H9 (cell line): ENCODE measurements at regions not wholly inside any gene's neighbourhood (a gene's known extent, or its start where the extent isn't known, plus 50 kb on each side); places are given as distances from the start of the nearest gene placed in this dataset.

Experiments
- DNase-seq: peaks from one replicate; pipeline ENCODE4 v3.0.0-alpha.2; 2017
- H2AFZ ChIP-seq: one replicate; pipeline ENCODE4 v1.6.1; 2013; ENCODE audit warnings: mild to moderate bottlenecking, low read length, control low read depth, moderate library complexity
- H2AK5ac ChIP-seq: 2 replicates; pipeline ENCODE4 v1.6.1; 2013; ENCODE audit warnings: low read length, control low read depth, mixed read lengths; ENCODE audit not compliant: insufficient read length
- H2BK120ac ChIP-seq: one replicate; pipeline ENCODE4 v1.6.1; 2013; ENCODE audit warnings: low read depth, mild to moderate bottlenecking, low read length, control low read depth, inconsistent platforms; ENCODE audit not compliant: poor library complexity, severe bottlenecking
- H2BK12ac ChIP-seq: 2 replicates; pipeline ENCODE4 v1.6.1; 2013; ENCODE audit warnings: low read length, control low read depth, mixed read lengths, low read depth; ENCODE audit not compliant: insufficient read length
- H2BK15ac ChIP-seq: 2 replicates; pipeline ENCODE4 v1.6.1; 2013; ENCODE audit warnings: low read depth, low read length, control low read depth
- H2BK20ac ChIP-seq: one replicate; pipeline ENCODE4 v1.6.1; 2013; ENCODE audit warnings: low read depth, mild to moderate bottlenecking, low read length, control low read depth, inconsistent platforms; ENCODE audit not compliant: poor library complexity, severe bottlenecking
- H2BK5ac ChIP-seq: 2 replicates; pipeline ENCODE4 v1.6.1; 2013; ENCODE audit warnings: low read length, control low read depth, mixed read lengths; ENCODE audit not compliant: insufficient read length
- H3K14ac ChIP-seq: 2 replicates; pipeline ENCODE4 v1.6.1; 2013; ENCODE audit warnings: low read length, control low read depth; ENCODE audit not compliant: insufficient read depth
- H3K18ac ChIP-seq: 2 replicates; pipeline ENCODE4 v1.6.1; 2013; ENCODE audit warnings: low read depth, mild to moderate bottlenecking, mixed read lengths, low read length, control low read depth; ENCODE audit not compliant: insufficient read length
- H3K23ac ChIP-seq: 2 replicates; pipeline ENCODE4 v1.6.1; 2013; ENCODE audit warnings: low read length, control low read depth, mixed read lengths, low read depth; ENCODE audit not compliant: insufficient read length
- H3K23me2 ChIP-seq: 2 replicates; pipeline ENCODE4 v1.6.1; 2013; ENCODE audit warnings: low read depth, mild to moderate bottlenecking, mixed read lengths, low read length, control low read depth; ENCODE audit not compliant: insufficient read length, poor library complexity, severe bottlenecking
- H3K27ac ChIP-seq: 2 replicates; pipeline ENCODE4 v1.5.1; 2013; ENCODE audit warnings: low read length, control low read depth, mixed read lengths, low read depth; ENCODE audit not compliant: insufficient read length
- H3K27me3 ChIP-seq: 2 replicates; pipeline ENCODE4 v1.6.1; 2013; ENCODE audit warnings: low read length, control low read depth, inconsistent platforms; ENCODE audit not compliant: insufficient read depth
- H3K4ac ChIP-seq: 2 replicates; pipeline ENCODE4 v1.6.1; 2013; ENCODE audit warnings: low read depth, mild to moderate bottlenecking, control low read depth, inconsistent platforms, low read length, moderate library complexity
- H3K4me1 ChIP-seq: 2 replicates; pipeline ENCODE4 v1.6.1; 2013; ENCODE audit warnings: low read length, control low read depth, inconsistent platforms; ENCODE audit not compliant: insufficient read depth
- H3K4me2 ChIP-seq: 2 replicates; pipeline ENCODE4 v1.6.1; 2013; ENCODE audit warnings: low read length, control low read depth, mixed read lengths; ENCODE audit not compliant: insufficient read length, insufficient read depth
- H3K56ac ChIP-seq: 2 replicates; pipeline ENCODE4 v1.6.1; 2013; ENCODE audit warnings: low read depth, mild to moderate bottlenecking, mixed read lengths, low read length, control low read depth; ENCODE audit not compliant: insufficient read length
- H3K79me1 ChIP-seq: 2 replicates; pipeline ENCODE4 v1.6.1; 2013; ENCODE audit warnings: low read depth, mild to moderate bottlenecking, moderate library complexity, low read length, control low read depth, inconsistent platforms; ENCODE audit not compliant: insufficient read depth, poor library complexity, severe bottlenecking
- H3K79me2 ChIP-seq: 2 replicates; pipeline ENCODE4 v1.6.1; 2013; ENCODE audit warnings: low read length, control low read depth, inconsistent platforms; ENCODE audit not compliant: insufficient read depth
- H3K9ac ChIP-seq: 2 replicates; pipeline ENCODE4 v1.6.1; 2013; ENCODE audit warnings: low read length, control low read depth, mixed read lengths; ENCODE audit not compliant: insufficient read length; ENCODE audit errors: extremely low read depth
- H3K9me3 ChIP-seq: one replicate; pipeline ENCODE4 v1.6.1; 2013; ENCODE audit warnings: low read depth, low read length, inconsistent platforms; ENCODE audit not compliant: control insufficient read depth
- H3T11ph ChIP-seq: one replicate; pipeline ENCODE4 v1.6.1; 2013; ENCODE audit warnings: mild to moderate bottlenecking, low read length, control low read depth, inconsistent platforms
- H4K20me1 ChIP-seq: one replicate; pipeline ENCODE4 v1.6.1; 2013; ENCODE audit not compliant: control insufficient read depth, insufficient read length, insufficient read depth
- H4K5ac ChIP-seq: 2 replicates; pipeline ENCODE4 v1.6.1; 2013; ENCODE audit warnings: low read depth, mild to moderate bottlenecking, mixed read lengths, low read length, control low read depth; ENCODE audit not compliant: insufficient read length
- H4K8ac ChIP-seq: replicated peaks from 2 replicates; pipeline ENCODE4 v1.6.1; 2013; ENCODE audit warnings: low read length, control low read depth, mixed read lengths, low read depth; ENCODE audit not compliant: insufficient read length
- H4K91ac ChIP-seq: 2 replicates; pipeline ENCODE4 v1.6.1; 2013; ENCODE audit warnings: low read depth, mild to moderate bottlenecking, moderate library complexity, mixed read lengths, low read length, control low read depth; ENCODE audit not compliant: insufficient read length
- H3K27ac Mint-ChIP-seq, 3 experiments: 2 replicates in 2 of 3; 3 replicates in 1 of 3; pipeline ENCODE4 v1.8.0; 2020 to 2021; ENCODE audit warnings: mixed read lengths in 3 of 3, mild to moderate bottlenecking in 1 of 3, moderate library complexity in 1 of 3
- H3K27me3 Mint-ChIP-seq: 2 replicates; pipeline ENCODE4 v1.8.0; 2021; ENCODE audit warnings: low read depth, mild to moderate bottlenecking, moderate library complexity, mixed read lengths
- H3K36me3 Mint-ChIP-seq, 3 experiments: 2 replicates in 2 of 3; 3 replicates in 1 of 3; pipeline ENCODE4 v1.8.0; 2020 to 2021; ENCODE audit warnings: low read depth in 3 of 3, mixed read lengths in 3 of 3; ENCODE audit not compliant: insufficient read depth in 1 of 3
- H3K4me1 Mint-ChIP-seq, 2 experiments: 2 replicates each; pipeline ENCODE4 v1.8.0; 2020; ENCODE audit warnings: mixed read lengths in 2 of 2
- H3K4me3 Mint-ChIP-seq, 2 experiments: 2 replicates in 1 of 2; 3 replicates in 1 of 2; pipeline ENCODE4 v1.8.0; 2020 to 2021; ENCODE audit warnings: mild to moderate bottlenecking in 2 of 2, mixed read lengths in 2 of 2, moderate library complexity in 1 of 2
- H3K9me3 Mint-ChIP-seq, 2 experiments: 2 replicates in 1 of 2; 3 replicates in 1 of 2; pipeline ENCODE4 v1.8.0; 2020; ENCODE audit warnings: mild to moderate bottlenecking in 2 of 2, mixed read lengths in 2 of 2, moderate library complexity in 1 of 2
- WGBS: extraction: QIAGEN DNeasy Blood & Tissue Kit; methylation state at CpG from one replicate; pipeline ENCODE4 v1.1.7; 2013; ENCODE audit warnings: missing lambda C conversion rate, low lambda C conversion rate, mixed read lengths; ENCODE audit not compliant: insufficient read length; ENCODE audit errors: extremely low coverage; 5-methylcytosine and 5-hydroxymethylcytosine counted together
- TF ChIP-seq, protein P1 (sequence below): fragments of 200-600 bp; sonication (generic); conservative IDR thresholded peaks from 3 replicates; pipeline ENCODE4 v1.8.0; 2021; ENCODE audit warnings: antibody characterized with exemption, mild to moderate bottlenecking

DNA sequence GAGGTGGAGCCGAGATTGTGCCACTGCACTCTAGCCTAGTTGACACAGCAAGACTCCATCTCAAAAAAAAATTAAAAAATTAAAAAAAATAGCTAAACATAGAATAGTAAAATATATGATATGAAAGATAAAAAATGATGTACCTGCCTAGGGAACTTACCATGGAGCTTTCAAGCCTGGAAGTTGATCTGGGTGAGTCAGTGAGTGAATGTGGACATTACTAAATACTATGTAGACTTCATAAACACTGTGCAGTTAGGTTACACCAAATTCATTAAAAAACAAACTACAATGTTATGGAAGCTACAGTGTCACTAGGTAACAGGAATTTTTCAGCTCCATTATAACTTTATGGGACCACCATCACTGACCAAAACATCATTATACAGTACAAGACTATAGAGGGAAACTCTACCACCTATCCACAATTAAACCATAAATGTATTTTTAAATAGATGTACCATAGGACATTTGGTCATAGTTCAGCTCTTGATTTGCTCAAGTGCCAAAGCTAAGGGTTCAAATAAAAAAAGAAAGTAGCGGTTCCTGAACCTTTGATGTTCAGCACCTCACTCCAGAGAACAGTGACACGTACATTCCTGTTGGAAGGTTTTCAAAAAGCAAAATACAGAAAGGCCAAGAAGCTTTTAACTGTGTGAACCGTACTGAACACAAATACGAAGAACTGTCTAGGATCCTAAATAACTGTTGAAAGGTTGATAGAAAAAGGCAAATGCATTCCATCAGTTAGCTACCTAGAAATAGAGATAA, 52.4 kb upstream of the SPDEF start:
- Histone ChIP-seq H2BK20ac (no peak overlapping the region), H2AK5ac (no peak overlapping the region), H2BK120ac (no peak overlapping the region), H4K8ac (no peak overlapping the region), H3T11ph (no peak overlapping the region), H4K91ac (no peak overlapping the region), H4K5ac (no peak overlapping the region), H3K4me1 (no peaks in the 10 kb centered on the region), H3K27ac (no peak overlapping the region), H3K9me3 (no peaks in the 10 kb centered on the region), H3K23ac (no peak overlapping the region), H3K4ac (no peak overlapping the region), H3K4me2 (no peak overlapping the region), H2BK12ac (no peak overlapping the region), H3K79me1 (no peaks in the 10 kb centered on the region), H2AFZ (no peak overlapping the region), H3K56ac (no peak overlapping the region), H3K23me2 (no peaks in the 10 kb centered on the region), H4K20me1 (no peaks in the 10 kb centered on the region), H2BK5ac (no peak overlapping the region), H3K18ac (no peak overlapping the region), H2BK15ac (no peak overlapping the region), H3K79me2 (no peaks in the 10 kb centered on the region), H3K9ac (no peak overlapping the region), H3K27me3 (no peaks in the 10 kb centered on the region), H3K14ac (no peak overlapping the region)
- Mint-ChIP-seq H3K9me3 (no peaks in the 10 kb centered on the region), H3K4me1 (peaks cover 2 to 5% of the 10 kb centered on the region in 2 experiments), H3K27ac (no peak overlapping the region), H3K4me3 (no peak overlapping the region), H3K36me3 (peaks cover 3 to 17% (median 14%) of the 10 kb centered on the region in 3 experiments; a peak in 6 of 7 replicates), H3K27me3 (no peaks in the 10 kb centered on the region)
- WGBS: no CpG with 5 or more reads among the region's 5 CpGs
- TF ChIP-seq, protein P1, sequence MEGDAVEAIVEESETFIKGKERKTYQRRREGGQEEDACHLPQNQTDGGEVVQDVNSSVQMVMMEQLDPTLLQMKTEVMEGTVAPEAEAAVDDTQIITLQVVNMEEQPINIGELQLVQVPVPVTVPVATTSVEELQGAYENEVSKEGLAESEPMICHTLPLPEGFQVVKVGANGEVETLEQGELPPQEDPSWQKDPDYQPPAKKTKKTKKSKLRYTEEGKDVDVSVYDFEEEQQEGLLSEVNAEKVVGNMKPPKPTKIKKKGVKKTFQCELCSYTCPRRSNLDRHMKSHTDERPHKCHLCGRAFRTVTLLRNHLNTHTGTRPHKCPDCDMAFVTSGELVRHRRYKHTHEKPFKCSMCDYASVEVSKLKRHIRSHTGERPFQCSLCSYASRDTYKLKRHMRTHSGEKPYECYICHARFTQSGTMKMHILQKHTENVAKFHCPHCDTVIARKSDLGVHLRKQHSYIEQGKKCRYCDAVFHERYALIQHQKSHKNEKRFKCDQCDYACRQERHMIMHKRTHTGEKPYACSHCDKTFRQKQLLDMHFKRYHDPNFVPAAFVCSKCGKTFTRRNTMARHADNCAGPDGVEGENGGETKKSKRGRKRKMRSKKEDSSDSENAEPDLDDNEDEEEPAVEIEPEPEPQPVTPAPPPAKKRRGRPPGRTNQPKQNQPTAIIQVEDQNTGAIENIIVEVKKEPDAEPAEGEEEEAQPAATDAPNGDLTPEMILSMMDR: no peak
- no peak for DNase-seq
